ENCODE measurements at regions not wholly inside any gene's neighbourhood (a gene's known extent, or its start where the extent isn't known, plus 50 kb on each side); places are given as distances from the start of the nearest gene placed in this dataset.

GRCh38 chr7:54112567-54112966 is 429.6 kb upstream of the VSTM2A start:
- H4K20me1 ChIP-seq (replicated peaks in 1 of 2; ENCODE audit: control insufficient read depth in 1 of 2, insufficient read depth in 2 of 2, low read length in 2 of 2): no peaks in the 10 kb centered on the region
- no peak overlapping the region for H3K4me2 ChIP-seq (ENCODE audit: insufficient read depth in 1 of 2, low read depth in 2 of 2, low read length in 2 of 2)
- no peak overlapping the region for H4K5ac ChIP-seq (ENCODE audit: insufficient read length, low read depth, low read length)
- no peaks in the 10 kb centered on the region for H3K36me3 ChIP-seq (ENCODE audit: control insufficient read depth in 2 of 4, insufficient read depth in 4 of 4, low read length in 3 of 4)
- DNase-seq (ENCODE audit: low read depth in 1 of 2, low spot score in 2 of 2) (no peak), FAIRE-seq (no peak)
- POLR2A ChIA-PET (ENCODE audit: partially characterized antibody): no interaction called here
- no peak overlapping the region for H2BK120ac ChIP-seq (replicated peaks; ENCODE audit: low read depth, low read length)
- no peak overlapping the region for H3K56ac ChIP-seq (replicated peaks; ENCODE audit: insufficient read length, low read depth, low read length)
- TF ChIP-seq SRF (IDR thresholded peaks at IDR 0.05; ENCODE audit: low read depth, low read length) (no peak), GABPA (IDR thresholded peaks at IDR 0.05; ENCODE audit: borderline replicate concordance, insufficient read depth, low read length) (no peak), SP4 (IDR thresholded peaks at IDR 0.05; ENCODE audit: low read length) (no peak), MAFK (IDR thresholded peaks at IDR 0.05; ENCODE audit: low read depth, low read length) (no peak), BRCA1 (IDR thresholded peaks at IDR 0.05; ENCODE audit: low read depth, low read length) (no peak), POLR2AphosphoS5 (IDR thresholded peaks at IDR 0.05; ENCODE audit: low read depth, low read length) (no peak), NANOG (IDR thresholded peaks at IDR 0.05; ENCODE audit: insufficient read depth, low read depth, low read length, poor library complexity, severe bottlenecking) (no peak), RBBP5 (IDR thresholded peaks at IDR 0.05; ENCODE audit: borderline replicate concordance, low read depth, low read length) (no peak), ATF3 (IDR thresholded peaks at IDR 0.05; ENCODE audit: insufficient read depth, low read depth, low read length) (no peak), SAP30 (IDR thresholded peaks at IDR 0.05; ENCODE audit: insufficient read depth, insufficient replicate concordance, low read length) (no peak), HDAC6 (IDR thresholded peaks at IDR 0.05; ENCODE audit: low read depth, low read length) (no peak)
- 71% methylated on average over 3 of the region's 3 CpGs; no CpG with 5 or more reads in 1 of the 2 experiments for WGBS, 2 experiments (ENCODE audit: extremely low coverage in 1 of 2, insufficient coverage in 1 of 2, insufficient read length in 1 of 2, insufficient replicate concordance in 2 of 2, low coverage in 1 of 2, low lambda C conversion rate in 2 of 2, missing lambda C conversion rate in 1 of 2)
- H4K8ac ChIP-seq (ENCODE audit: extremely low read depth, insufficient read depth, low read length): no peak overlapping the region
- H3K14ac ChIP-seq (ENCODE audit: insufficient read length): no peak overlapping the region
- no peak overlapping the region for H2BK12ac ChIP-seq (ENCODE audit: low read depth, low read length)
- H3K9me3 ChIP-seq (ENCODE audit: insufficient read depth in 2 of 2, low read depth in 1 of 2, low read length in 1 of 2): no peaks in the 10 kb centered on the region
- no peaks in the 10 kb centered on the region for H3K79me2 ChIP-seq (ENCODE audit: control insufficient read depth in 1 of 2, insufficient read depth in 2 of 2, low read length in 2 of 2)
- no peak overlapping the region for H3K27ac ChIP-seq (ENCODE audit: low read depth, low read length)
- H3K23ac ChIP-seq (ENCODE audit: insufficient read length): no peak overlapping the region
- no peak overlapping the region for H3K4me3 ChIP-seq (ENCODE audit: extremely low read depth in 1 of 4, insufficient read depth in 2 of 4, low read depth in 3 of 4, low read length in 4 of 4)
- H3K27me3 ChIP-seq (replicated peaks in 1 of 4; ENCODE audit: control insufficient read depth in 3 of 4, extremely low read depth in 1 of 4, insufficient read depth in 3 of 4, low read length in 3 of 4): no peaks in the 10 kb centered on the region
- H3K9ac ChIP-seq (replicated peaks in 1 of 4; ENCODE audit: extremely low read depth in 1 of 4, low read depth in 3 of 4, low read length in 3 of 4): no peak overlapping the region
- H2BK15ac ChIP-seq (ENCODE audit: low read length): no peak overlapping the region
- H3K23me2 ChIP-seq (ENCODE audit: low read depth, low read length): no peaks in the 10 kb centered on the region
- H3K4me1 ChIP-seq (replicated peaks in 1 of 4; ENCODE audit: control insufficient read depth in 3 of 4, insufficient read depth in 4 of 4, low read length in 3 of 4): peaks cover 0 to 3% (median 0%) of the 10 kb centered on the region in 4 experiments; a peak in 1 of 7 replicates
- no peak overlapping the region for H4K91ac ChIP-seq (replicated peaks; ENCODE audit: insufficient read length, low read length)
- no peak overlapping the region for H3K18ac ChIP-seq (ENCODE audit: extremely low read depth, low read length)
- no peak overlapping the region for H3K4ac ChIP-seq (replicated peaks; ENCODE audit: insufficient read length, low read depth, low read length)
- no peak overlapping the region for H2AFZ ChIP-seq (ENCODE audit: low read length)
- no peak overlapping the region for H2AK5ac ChIP-seq (ENCODE audit: low read depth, low read length)
- CTCF ChIA-PET (ENCODE audit: partially characterized antibody): interaction anchor here (0.6 kb wide), 1 partner anchor 341 kb away, joined by 3 read pairs; no protein-coding TSS in a partner anchor
- H3K79me1 ChIP-seq (ENCODE audit: low read depth, low read length): no peaks in the 10 kb centered on the region
- H2BK20ac ChIP-seq (ENCODE audit: low read length): no peak overlapping the region
- no peak overlapping the region for H2BK5ac ChIP-seq (ENCODE audit: low read depth, low read length)

Measured in H1 (cell line).